ENCODE measurements at regions not wholly inside any gene's neighbourhood (a gene's known extent, or its start where the extent isn't known, plus 50 kb on each side); places are given as distances from the start of the nearest gene placed in this dataset.
A peak's percentile ranks its signal among the peaks of the same experiment; 100 is the strongest.

- Histone ChIP-seq H3K36me3 (no peaks in the 10 kb centered on the region), H3K9me3 (replicated peaks) (no peaks in the 10 kb centered on the region), H3K27ac (replicated peaks) (no peak overlapping the region), H3K4me3 (no peak overlapping the region), H3K27me3 (ENCODE audit: low read depth) (peaks cover 6% of the 10 kb centered on the region), H3K4me1 (peaks cover 39% of the 10 kb centered on the region)
- TF ChIP-seq CTCF (IDR thresholded peaks at IDR 0.05; ENCODE audit: borderline replicate concordance) = no peak
- intact Hi-C loops (cut with micrococcal nuclease) = no loop called here
- no peak for DNase-seq
Measured at GRCh38 chr9:99363509-99363908, 141.4 kb downstream of the SEC61B start.

GRCh38 chr9:99365233-99365980 is 143.3 kb downstream of the SEC61B start:
- Histone ChIP-seq H3K27me3 (ENCODE audit: low read depth) (no peaks in the 10 kb centered on the region), H3K4me3 (no peak overlapping the region), H3K36me3 (no peaks in the 10 kb centered on the region), H3K9me3 (replicated peaks) (no peaks in the 10 kb centered on the region), H3K4me1 (peaks cover 32% of the 10 kb centered on the region), H3K27ac (replicated peaks) (no peak overlapping the region)
- DNase-seq = no peak
- TF ChIP-seq CTCF (IDR thresholded peaks at IDR 0.05; ENCODE audit: borderline replicate concordance) = no peak
- intact Hi-C loops (cut with micrococcal nuclease) = no loop called here

GRCh38 chr9:99366183-99366582 is 144.1 kb downstream of the SEC61B start:
- H3K9me3 ChIP-seq (replicated peaks) = no peaks in the 10 kb centered on the region
- no peaks in the 10 kb centered on the region for H3K27me3 ChIP-seq (ENCODE audit: low read depth)
- no peak overlapping the region for H3K4me3 ChIP-seq
- H3K36me3 ChIP-seq = no peaks in the 10 kb centered on the region
- intact Hi-C loops (cut with micrococcal nuclease) = no loop called here
- no peak for TF ChIP-seq CTCF (IDR thresholded peaks at IDR 0.05; ENCODE audit: borderline replicate concordance)
- peaks cover 32% of the 10 kb centered on the region for H3K4me1 ChIP-seq
- H3K27ac ChIP-seq (replicated peaks) = no peak overlapping the region
- DNase-seq = no peak

- no peak for TF ChIP-seq CTCF (IDR thresholded peaks at IDR 0.05; ENCODE audit: borderline replicate concordance)
- peaks cover 3% of the 10 kb centered on the region for H3K27me3 ChIP-seq (ENCODE audit: low read depth)
- no peak overlapping the region for H3K4me3 ChIP-seq
- peaks cover 32% of the 10 kb centered on the region for H3K4me1 ChIP-seq
- H3K36me3 ChIP-seq = no peaks in the 10 kb centered on the region
- H3K27ac ChIP-seq (replicated peaks) = no peak overlapping the region
- no peak for DNase-seq
- H3K9me3 ChIP-seq (replicated peaks) = no peaks in the 10 kb centered on the region
- intact Hi-C loops (cut with micrococcal nuclease) = no loop called here
Measured at GRCh38 chr9:99366621-99367020, 144.5 kb downstream of the SEC61B start.

- intact Hi-C loops (cut with micrococcal nuclease) = no loop called here
- peak; percentile 66 for DNase-seq
- H3K36me3 ChIP-seq = no peaks in the 10 kb centered on the region
Measured at GRCh38 chr9:99368341-99369326, 146.6 kb downstream of the SEC61B start.

More at GRCh38 chr9:99368341-99369326, 146.6 kb downstream of the SEC61B start:
- Histone ChIP-seq H3K9me3 (replicated peaks) (no peaks in the 10 kb centered on the region), H3K27ac (replicated peaks) (peak overlapping the region; percentile 92), H3K4me3 (peak overlapping the region; percentile 65), H3K27me3 (ENCODE audit: low read depth) (peaks cover 3% of the 10 kb centered on the region), H3K4me1 (peaks cover 32% of the 10 kb centered on the region)
- TF ChIP-seq CTCF (IDR thresholded peaks at IDR 0.05; ENCODE audit: borderline replicate concordance) = no peak

All from left ventricle myocardium inferior (tissue), 1 donor.